Activated CD4-positive, alpha-beta T cell treated with anti-CD3 and anti-CD28 coated beads, Interleukin-10, Interleukin-2, amounts not matched to agents 100 ng/mL and 50 ng/mL, durations not matched to agents 16 hours and 8 hours (primary cell): ENCODE measurements at regions not wholly inside any gene's neighbourhood (a gene's known extent, or its start where the extent isn't known, plus 50 kb on each side); places are given as distances from the start of the nearest gene placed in this dataset.

Experiments
- DNase-seq: peaks from one replicate; pipeline ENCODE4 v3.0.0-alpha.2; 2020

DNA sequence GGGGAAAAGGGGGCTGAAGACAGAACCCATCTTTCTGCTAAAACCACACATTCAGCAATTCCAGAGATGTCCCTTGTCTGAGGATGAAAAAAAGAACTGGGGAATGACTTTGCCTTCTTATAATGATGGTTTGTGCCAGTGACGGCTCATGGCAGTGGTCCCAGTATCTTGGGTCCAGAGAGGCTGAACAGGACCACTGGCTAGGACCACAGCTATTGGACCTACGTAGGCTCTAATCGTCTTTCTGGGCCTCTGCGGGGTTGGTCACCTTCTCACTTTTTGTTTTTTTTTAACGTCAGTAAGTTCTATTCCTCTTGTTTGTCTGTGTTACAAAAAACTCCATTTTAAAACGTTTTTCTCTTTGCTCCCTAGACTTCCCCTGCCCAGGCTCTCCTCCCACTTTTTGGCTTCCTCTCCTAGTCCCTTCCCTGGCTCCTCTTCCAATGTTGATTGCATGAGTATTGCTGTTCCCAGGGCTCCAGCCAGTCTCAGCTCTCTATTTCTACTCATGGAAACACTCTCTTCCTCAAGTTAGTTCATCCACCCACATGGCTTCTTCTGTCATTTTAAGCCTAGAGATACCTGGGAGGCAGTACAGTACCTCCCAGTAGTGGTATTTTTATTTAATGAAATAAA lies 52.6 kb upstream of the STX18 start:
- no peak for DNase-seq

DNA sequence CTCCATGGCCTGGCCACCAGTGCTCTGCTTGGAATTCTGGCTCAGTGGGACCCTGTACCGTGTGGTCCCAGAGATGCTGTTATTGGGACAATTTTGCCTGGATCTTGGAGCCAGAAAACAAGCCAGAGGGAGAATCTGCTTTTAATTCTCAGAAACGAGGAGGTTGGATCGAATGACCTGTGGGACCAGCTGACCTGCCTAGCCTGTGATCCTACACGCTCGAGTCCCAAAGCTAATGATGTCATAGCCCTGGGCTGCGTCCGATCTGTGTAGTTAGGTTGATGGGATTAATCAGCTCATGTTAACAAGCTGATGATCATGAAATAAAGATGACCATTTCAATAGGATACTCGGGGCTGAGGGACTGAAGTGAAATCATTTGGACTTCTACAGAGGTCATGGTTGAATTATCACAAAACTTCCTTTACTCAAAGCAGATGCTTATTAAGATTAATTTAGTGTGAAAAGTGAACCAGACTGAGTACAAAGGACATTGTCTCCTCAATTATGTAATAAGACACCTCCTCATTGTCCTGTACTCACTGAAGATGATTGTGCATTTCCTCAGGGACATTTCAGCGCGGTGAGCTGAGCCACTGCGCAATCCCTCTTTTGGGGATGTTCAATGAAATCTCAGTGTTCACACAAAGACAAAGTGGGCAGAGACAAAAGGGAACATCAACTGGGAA lies 51.9 kb upstream of the STX18 start:
- no peak for DNase-seq

DNA sequence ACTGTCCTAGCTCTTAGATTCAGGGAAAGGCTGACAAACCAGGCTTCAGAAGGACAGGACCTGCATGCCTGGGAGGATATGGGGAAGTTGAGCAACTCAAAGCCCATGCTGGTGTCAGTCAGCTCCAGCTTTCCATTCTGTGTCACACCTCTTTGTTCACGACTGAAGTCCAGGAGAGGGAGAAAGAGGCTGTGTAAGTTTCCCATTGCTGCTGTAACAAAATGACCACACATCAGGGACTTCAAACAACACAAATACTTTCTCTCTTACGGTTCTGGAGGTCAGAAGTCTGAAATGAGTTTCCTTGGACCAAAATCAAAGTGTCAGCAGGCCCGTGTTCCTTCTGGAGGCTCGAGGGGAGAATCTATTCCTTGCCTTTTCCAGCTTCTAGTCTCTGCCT lies 50.6 kb upstream of the STX18 start:
- no peak for DNase-seq
